GM11168 (cell line): ENCODE measurements at regions not wholly inside any gene's neighbourhood (a gene's known extent, or its start where the extent isn't known, plus 50 kb on each side); places are given as distances from the start of the nearest gene placed in this dataset.

ENCODE experiments used
- in situ Hi-C: fragments of 300-500 bp; cut with MboI; formaldehyde crosslinking; loops from one replicate; pipeline ENCODE4 v1.12.0; 2022; ENCODE audit warnings: low sequenced_read_pairs; ENCODE audit not compliant: unreplicated experiment

GRCh38 chr7:16178092-16178491 is 243.2 kb downstream of the CRPPA start:
- in situ Hi-C loops, result no loop called here

DNA sequence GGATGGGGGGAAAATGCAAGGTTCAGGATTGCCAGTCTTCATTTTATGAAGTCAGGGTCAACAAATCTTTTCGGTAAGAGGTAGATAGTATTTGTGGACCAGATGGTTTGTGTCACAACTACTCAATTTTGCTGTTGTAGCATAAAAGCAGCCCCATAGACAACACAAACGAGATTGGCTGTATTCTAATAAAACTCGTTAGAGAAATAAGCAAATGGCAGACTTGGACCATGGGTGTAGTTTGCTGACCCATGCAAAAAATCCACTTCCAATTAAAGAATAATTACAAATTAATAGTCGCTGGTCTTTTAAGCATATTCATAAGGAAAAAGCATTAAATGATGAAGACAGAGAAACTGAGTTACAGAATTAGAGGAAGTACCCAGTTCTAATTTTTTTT is 247.1 kb downstream of the CRPPA start:
- in situ Hi-C loops, result no loop called here

- in situ Hi-C loops, result no loop called here
Observed at GRCh38 chr7:16172366-16172765, 249.0 kb downstream of the CRPPA start.

DNA sequence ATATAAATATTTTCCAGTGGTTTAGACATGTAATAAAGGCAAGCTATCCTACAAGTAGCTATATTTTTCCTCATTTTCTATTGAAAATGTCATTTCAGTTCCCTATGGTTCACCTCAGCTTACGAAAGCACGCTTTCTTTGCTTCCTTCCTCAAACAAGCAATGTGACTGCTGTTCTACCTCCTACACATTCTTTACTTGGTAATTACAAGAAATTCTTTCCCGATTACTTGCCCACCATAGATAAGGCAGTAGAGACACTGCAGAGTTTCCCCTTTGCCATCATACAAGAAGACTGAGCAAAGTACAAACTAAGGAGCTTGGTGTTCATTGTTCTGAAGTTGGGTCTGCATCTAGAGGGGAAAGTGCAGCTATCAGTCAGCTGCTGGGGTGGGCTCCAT is 249.4 kb downstream of the CRPPA start:
- in situ Hi-C loops, result no loop called here

GRCh38 chr7:16170671-16171070 is 250.7 kb downstream of the CRPPA start:
- in situ Hi-C loops, result no loop called here

DNA sequence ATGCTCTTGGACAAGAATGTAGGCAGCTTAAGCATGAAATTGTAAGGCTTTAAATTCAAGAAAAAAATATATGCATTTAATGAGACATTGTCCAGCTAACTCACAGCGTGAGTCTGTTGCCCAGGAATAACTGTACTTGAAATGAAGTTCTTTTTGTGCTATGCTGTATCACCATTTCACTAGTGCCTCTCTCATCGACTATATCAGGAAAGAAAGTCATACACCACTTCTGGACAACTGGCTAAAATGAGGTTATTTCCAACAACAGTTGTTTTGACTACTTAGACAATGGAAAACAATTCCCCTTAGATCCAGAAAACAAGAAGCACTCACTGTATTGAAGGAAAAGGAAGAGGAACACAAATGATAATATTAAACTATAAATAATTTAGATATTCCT is 251.8 kb downstream of the CRPPA start:
- in situ Hi-C loops, result no loop called here

- in situ Hi-C loops, result no loop called here
Observed at GRCh38 chr7:16167526-16167925, 253.8 kb downstream of the CRPPA start.

DNA sequence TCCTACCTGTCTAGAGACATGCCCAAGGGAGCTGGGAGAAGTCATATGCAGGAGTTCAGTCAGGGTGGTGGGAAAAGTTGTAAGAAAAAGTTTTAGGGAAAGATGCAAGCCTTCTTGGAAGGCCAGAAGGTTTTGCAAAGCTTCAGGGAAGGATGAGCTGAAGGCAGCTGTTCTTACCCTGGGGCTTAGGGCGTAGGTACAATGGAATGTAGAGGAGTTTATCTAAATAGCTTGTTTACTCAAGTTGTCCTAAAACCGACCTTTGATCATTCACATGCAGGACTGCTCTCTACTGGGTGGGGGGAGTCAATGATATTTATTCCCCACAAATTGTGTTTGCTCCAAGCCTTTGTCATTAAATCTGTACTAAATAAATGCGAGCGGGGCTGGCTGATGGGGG is 277.0 kb downstream of the CRPPA start:
- in situ Hi-C loops, result no loop called here

DNA sequence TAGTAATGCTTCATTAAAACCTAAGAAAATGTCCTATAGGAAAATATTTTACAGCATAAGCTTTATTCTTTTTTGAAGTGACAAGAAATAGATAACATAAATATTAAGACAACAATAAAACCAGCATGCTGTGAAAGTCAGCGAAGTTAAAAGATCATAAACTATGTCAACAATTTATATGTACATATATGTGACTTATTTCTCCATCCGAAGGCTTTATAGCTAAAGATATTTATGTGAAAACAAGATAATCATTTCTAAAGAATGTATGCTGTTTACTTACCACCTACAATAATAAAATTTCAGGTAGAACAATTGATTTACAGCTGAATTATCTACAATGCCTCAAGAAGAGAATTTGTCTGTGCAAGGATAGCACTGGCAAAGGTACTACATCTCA is 283.4 kb downstream of the CRPPA start:
- in situ Hi-C loops, result no loop called here

- in situ Hi-C loops, result no loop called here
Observed at GRCh38 chr7:16136896-16137295, 284.4 kb downstream of the CRPPA start.

GRCh38 chr7:16135658-16136057 is 285.7 kb downstream of the CRPPA start:
- in situ Hi-C loops, result no loop called here

GRCh38 chr7:16130111-16131110 is 290.9 kb downstream of the CRPPA start:
- in situ Hi-C loops, result no loop called here

DNA sequence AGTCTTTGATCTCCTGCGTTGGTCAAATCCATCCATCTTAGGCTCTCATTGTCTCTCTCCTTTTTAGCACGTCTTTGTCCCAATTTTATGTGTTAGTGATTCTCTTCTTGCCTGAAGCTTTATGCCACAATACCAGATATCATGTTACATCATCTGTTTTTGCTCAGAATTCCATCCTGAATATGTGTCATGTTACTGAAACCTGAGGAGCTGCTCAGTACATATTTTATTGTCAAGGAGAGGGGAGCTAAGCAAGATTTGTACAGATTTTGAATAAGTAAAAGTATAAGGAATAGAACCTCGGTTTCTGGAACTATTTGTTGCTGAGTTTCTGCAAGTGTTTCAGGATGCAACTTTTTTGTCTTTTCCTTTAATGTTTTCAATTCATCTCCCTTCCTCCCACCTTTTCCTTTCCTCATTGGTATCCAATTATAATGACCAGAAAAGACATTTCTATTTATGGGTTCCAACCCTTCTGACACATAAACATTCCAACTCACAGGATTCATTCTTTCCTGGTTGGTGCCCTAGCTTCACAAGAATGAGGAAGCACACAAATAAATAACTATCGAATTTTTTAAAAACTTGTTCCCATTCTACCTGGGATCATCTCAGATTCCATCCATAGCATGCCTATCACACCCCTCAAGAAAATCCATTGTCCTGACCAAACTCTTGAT is 291.8 kb downstream of the CRPPA start:
- in situ Hi-C loops, result no loop called here

DNA sequence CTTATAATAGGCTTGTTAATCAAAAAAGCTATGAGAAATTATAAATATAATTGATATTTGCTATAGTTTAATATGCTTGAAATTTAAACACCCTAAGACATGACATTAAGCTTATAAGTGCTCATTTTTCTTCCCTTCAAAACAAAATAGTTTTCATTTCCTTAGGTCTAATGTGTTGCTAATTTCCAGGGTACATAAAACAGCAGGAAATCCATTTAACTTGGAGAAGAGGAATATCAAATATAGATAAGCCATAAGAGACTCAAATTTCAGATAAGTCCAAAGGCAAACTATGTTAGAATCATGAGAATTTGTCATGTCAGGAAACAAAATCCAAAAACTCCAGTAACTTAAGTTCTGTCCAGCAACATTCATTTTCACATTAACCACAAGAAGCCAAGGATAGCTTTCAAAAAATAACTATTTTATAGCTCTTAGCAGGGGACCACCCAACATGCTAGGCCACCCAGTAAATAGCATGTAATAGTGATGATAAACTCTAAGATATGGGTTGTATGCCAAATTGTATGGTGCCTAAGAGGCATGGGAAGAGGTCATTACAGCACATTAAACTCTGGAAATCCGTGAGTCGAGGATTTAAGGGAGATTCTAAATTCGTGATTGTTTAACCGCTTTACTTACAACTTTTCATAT is 298.1 kb downstream of the CRPPA start:
- in situ Hi-C loops, result no loop called here

DNA sequence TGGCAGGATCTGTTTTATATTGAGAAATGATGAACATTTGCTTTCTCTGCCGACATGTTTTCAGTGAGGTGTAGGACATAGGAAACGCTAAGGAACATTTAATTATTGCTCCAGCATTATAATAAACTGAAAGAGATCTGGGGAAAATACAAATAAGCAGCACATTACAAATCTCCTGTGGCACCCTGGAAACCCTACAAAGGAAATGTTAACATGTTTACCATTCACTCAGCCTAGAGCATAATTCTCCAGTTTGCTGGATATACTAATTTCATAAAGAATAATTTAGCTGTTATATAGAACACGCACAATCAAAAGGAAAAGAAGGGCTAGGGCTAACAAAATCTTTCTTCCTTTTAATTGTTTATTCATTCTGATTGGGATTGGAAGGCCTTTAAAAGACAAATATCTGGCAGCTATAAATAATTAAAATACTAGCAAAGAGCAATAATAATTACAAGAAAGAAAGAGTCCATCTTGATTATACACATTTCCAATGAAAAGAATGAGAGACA is 299.4 kb downstream of the CRPPA start:
- in situ Hi-C loops, result no loop called here

GRCh38 chr7:16115374-16115773 is 306.0 kb downstream of the CRPPA start:
- in situ Hi-C loops, result no loop called here

GRCh38 chr7:16114633-16115032 is 306.7 kb downstream of the CRPPA start:
- in situ Hi-C loops, result no loop called here

DNA sequence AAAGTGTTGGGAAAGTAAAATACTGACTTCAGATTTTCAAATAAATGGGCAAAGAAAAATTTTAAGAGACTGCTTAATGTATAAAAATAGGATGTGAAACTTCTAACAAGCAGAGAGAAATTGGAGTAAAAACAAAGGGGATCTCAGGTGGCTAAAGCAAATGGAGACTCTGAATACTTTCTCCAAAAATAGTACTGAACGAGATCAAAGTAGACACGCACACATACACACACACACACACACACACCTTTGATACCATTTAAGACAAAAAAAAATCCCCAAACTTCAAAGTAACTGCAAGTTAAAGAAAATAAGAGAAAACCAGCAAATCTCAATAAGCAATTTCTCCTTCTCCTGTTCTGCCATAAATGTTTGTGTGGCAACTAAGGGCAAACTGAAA is 307.3 kb downstream of the CRPPA start:
- in situ Hi-C loops, result no loop called here

DNA sequence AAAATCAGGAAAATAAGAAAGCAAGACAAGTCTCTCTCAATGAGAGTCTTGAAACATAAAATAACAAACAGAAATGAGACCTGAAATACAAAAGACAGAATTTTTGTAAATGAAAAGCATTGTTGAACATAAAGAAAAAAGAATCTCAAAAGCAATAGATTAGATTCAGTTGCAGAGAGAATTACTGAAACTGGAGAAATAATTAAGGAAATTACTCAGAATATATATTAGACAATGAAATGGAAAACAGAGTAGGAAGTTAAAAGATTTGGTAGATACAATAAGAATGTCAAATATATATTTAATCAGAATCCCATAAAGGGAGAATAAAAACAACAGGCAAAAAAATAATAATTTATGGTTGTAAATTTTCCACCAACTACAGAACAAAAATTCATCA is 308.3 kb downstream of the CRPPA start:
- in situ Hi-C loops, result no loop called here

DNA sequence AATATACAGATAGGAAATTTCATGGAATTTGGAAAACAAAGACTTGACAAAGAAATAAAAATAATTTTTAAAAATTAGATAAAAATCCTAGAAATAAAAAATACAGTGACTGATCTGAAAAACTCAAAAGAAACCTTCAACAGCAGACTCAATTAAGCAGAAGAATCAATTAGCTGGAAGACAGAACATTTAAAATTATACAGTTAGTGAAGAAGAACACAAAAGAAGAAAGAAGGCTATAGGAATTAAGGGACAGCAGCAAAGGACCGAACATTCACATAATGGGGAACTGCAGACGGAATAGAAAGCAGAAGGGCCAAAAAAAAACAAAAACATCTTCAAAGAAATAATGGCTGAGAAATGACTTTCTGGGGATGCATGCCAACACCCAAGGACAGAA is 314.5 kb downstream of the CRPPA start:
- in situ Hi-C loops, result no loop called here

GRCh38 chr7:16106300-16106699 is 315.0 kb downstream of the CRPPA start:
- in situ Hi-C loops, result no loop called here
